Activated CD4-positive, alpha-beta T cell treated with anti-CD3 and anti-CD28 coated beads for 4 hours (primary cell): ENCODE measurements at regions not wholly inside any gene's neighbourhood (a gene's known extent, or its start where the extent isn't known, plus 50 kb on each side); places are given as distances from the start of the nearest gene placed in this dataset.

Experiments
- DNase-seq, 2 donors: peaks; one replicate each; pipeline ENCODE4 v3.0.0-alpha.2; 2020

DNA sequence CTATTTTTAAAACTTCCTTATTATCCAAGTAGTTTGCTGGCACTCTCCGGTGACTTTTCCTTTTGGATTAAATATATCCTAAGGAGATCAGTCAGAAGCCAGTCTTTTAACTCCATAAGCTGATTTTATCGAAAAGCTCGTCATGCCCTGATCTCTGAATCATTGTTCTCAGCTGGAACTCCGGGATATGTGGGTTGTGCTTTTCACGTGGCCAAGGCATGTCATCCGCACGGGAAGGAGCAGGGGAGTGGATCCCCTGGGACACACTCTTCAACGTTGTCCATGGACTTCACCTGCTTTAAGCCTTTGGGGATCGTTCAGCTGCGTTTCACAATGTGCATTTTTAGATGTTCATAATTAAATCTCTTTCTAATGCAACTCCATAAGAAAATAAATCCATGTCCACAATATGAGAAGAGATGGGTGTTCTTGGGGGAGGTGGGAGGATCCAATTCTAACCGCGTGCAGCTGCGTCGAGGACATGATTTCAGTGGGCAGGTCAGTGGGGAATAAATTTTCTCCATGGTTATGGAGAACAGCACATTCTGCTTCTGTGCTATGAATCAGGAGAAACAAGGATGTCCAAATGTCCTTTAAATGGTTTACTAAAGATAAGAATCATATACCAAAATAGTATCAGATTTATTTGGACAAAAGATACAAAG is 229.5 kb upstream of the ADARB2 start:
- DNase-seq = no peak

DNA sequence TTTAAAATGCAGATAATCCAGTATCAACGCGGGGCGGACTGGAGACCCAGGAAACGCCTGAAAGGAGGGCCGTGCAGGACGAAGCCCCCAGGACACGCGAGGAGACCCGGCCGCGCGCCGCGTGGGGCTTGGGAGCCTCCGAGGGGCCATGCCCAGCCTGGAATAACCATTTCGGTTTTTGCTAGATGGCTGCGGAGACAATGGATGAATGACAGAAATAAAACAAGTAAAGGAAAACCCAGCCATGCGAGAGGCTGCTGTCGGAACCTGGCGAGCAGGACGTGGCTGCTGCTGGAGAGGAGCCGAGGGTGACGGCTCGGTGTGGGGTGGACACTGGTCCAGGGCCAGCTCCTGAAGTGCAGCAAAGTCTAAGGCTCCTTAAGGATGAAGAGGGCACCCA is 227.2 kb upstream of the ADARB2 start:
- DNase-seq = no peak

DNA sequence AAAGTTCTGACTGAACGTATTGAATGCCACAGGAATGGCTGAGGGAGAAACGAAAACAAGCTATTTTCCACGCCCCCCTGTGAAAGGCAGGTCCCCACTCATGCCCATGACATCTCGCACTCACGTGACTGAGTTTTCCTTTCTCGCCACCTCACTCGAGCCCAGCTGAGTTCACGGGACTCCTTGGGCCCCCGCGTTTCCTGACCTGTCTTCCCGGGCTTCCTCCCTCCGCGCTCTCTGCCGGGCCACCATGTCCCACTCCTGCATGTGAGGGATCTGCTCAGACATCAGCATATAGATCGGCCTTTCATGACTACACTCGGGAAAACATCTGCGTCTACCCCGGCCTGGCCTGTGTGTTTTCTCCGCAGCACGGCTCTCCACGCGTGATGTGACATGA is 226.0 kb upstream of the ADARB2 start:
- DNase-seq = no peak

DNA sequence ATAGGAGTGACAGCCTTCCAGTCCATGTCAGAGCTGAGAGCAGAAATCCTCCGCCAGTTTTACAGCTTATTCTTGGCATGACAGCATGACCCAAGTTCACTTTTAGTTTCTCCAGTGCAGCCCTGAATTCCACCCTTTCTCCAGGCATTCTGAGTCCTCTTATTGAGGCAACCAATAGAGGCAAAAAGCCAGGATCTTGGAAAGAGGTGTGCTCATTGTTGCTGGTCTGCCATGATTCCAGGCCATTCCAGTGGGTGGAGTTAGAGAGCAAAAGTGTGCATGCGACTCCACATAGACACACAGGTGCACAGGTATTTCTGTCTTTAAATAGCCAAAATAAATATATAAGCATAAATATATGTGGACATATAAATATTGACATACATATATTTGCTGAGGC is 224.7 kb upstream of the ADARB2 start:
- no peak for DNase-seq

DNA sequence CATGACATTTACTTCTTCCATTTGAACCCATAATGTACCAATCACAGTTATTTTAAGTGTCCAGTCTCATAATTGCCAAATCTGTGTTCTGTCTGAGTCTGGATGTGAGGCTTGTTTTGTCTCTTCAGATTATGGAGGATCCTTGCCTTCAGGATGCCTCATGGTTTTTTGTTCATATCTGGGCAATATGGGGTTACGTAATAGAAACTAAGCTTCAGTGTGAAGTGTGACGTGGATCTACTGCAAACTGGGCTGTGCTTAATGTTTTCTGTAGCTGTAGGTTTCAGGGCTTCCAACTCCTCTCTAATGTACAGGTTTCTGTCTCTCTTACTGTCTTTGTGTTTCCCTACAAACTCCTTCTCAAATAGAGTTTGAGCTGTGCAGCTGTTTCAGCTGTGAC is 223.7 kb upstream of the ADARB2 start:
- DNase-seq = no peak

DNA sequence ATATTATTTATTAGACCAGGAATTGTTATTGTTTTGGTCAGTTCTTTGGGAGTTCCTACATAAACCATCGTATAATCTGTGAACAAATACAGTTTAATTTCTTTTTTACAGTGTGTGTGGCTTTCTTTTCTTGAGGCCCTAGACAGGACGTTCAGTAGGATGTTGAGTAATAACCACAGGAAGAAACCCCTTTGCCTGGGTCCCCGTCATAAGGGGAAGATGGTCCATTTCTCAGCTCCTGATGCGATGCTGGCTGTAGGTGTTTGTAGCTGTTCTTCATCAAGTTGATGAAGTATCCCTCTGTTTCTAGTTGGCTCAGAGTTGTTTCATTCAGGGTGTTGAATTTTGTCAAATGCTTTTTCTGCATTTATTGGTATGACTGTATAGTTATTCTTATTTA is 219.7 kb upstream of the ADARB2 start:
- no peak for DNase-seq

DNA sequence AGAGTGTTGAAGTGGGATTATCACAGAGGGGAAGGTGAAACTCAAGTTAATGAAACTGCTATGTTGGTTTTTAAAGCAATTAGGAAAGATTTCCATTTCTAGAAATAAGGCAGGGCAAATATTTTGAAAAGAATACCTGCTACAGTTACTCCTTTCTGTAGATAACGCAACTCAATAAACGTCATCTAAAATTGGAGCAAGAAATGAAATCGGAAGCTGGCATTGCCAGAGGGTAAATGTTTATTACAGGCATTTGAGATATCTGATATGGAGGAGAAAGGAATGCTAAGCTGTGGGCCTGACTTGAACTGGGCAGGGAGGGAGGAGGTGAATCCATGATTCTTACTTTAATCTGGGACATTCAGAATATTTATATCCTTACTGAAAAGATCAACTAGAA is 217.0 kb upstream of the ADARB2 start:
- no peak for DNase-seq

DNA sequence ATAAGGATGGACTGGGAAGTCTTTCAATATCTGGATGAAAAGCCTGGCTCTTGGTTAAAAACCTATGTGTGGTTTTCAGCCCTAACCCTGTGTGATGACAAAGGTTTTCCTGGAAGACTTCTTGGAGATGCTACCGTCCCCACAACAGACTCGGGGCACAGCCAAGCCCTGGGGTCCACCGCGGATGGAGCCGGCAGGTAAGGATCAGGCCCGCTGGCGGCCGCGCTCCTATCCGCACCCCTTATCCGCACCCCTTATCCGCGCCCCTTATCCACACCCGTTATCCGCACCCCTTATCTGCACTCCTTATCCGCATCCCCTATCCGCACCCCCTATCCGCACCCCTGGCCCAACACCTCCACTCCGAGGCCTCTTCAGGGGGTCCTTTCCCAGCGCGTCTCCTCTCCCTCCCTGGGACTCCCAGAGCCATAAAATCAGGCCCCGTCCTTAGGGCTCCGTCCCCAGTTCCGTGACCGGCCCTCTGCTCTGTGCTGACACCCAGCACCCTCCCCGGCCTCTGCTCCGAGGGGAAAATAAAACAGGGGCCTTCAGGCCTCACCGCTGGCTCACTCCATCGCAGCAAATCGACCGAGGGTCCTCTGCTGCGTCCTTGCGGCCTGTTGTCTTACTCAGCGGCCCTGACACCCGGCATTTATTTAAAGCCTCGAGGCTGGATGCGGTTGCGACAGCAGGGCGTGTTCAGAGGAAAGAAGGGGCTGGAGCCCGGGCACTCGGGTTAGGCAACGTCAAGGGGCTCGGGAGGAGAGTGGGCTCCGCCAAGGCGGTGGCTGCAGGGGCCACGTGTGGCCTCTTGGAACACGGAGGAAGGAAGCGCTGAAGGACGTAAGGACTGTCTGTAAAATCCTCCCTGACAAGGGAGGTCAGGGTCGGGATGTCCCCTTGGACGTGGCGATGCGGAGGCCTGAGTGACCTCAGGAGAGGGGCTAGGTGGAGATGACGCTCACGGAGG is 215.1 kb upstream of the ADARB2 start:
- DNase-seq = no peak

DNA sequence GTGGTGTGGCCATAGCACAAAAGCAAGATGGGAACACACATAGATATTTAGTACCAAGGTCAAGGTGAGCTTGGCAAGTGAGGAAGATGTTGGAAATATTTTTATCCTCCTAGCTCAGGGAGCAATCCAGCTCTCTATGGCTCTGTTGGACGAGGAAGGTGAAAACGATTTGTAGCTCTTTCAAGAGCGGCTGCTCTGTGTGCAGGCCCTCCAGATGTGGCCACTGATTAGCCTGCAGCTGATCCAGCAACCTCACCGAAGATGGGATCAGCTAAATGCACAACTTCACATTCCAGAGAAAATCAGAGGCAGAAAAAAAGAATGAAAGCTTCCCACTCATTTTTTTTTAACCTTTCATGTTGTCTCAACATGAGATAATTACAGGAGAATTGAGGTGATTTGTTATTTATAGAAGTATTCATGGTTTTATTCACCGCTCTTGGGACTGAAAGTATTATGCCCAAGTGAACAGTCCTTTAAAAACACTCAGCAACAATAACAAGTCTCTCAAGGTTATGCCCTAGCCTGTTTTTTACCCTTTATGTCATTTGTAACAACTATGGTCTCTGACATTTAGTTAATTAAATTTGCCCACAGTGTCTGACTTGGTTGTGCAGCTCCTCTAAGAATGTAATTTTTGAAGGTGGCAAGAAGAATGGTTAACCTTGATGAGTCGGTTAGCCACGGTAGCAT is 213.6 kb upstream of the ADARB2 start:
- DNase-seq = no peak

DNA sequence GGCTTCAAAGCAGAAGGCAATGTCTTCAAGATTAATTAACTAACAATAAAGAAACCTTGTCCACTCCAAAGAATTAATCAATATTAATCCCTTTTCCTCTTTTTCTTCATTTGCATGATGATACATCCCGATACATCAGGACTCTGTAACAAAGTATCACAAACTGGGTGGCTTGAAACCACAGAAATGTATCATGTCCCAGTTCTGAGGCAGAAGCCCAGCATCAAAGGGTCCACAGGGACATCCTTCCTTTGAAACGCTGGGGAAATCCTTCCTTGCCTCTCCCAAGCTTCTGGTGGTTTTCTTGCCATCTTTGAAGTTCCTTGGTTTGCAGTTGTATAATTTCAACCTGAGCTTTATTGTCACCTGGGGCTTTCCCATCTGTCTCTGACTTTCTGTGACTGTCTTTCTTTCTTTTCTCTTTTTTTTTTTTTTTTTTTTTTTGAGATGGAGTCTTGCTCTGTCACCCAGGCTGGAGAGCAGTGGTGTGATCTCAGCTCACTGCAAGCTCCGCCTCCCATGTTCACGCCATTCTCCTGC is 210.2 kb upstream of the ADARB2 start:
- no peak for DNase-seq

DNA sequence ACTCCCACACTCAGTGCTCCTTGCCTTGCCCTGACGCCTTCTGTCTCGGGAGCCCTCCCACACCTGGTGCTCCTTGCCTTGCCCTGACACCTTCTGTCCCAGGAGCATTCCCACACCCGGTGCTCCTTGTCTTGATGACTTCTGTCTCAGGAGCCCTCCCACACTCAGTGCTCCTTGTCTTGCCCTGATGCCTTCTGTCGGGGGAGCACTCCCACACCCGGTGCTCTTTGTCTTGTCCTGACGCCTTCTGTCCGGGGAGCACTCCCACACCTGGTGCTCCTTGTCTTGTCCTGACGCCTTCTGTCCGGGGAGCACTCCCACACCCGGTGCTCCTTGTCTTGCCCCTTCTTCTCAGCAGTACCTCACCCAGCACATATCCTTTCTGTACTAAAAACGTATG is 207.2 kb upstream of the ADARB2 start:
- no peak for DNase-seq

DNA sequence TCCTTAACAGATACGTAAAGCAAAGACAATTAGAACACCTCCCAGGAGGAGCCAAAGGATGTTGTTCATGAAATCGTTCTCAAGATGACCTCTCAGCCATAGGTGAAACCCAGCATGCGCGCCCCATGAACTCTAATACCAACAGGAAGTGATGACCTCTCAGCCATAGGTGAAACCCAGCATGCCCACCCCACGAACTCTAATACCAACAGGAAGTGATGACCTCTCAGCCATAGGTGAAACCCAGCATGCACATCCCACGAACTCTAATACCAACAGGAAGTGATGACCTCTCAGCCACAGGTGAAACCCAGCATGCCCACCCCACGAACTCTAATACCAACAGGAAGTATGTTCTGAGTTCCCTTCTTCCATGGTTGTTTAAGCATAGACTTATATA is 205.2 kb upstream of the ADARB2 start:
- no peak for DNase-seq

DNA sequence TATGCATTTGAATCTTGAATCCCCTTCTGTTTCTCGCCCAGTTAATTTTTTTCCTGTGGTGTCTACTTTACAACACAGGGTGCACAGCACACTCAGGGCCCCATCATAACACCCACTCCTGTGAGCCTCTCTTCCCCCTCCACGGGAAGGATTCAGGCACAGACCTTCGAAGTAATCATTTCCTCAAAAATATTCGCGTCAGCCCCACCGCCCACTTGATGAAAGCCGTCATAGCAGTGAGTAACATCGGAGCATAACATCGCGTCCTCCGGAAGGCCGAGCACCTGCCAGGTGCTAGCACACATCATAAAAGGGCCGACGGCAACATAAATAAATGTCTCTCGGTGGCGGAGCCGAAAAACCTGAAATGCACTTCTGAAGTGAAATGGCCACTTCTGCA is 201.7 kb upstream of the ADARB2 start:
- peak; percentile 66 to 87 for DNase-seq

DNA sequence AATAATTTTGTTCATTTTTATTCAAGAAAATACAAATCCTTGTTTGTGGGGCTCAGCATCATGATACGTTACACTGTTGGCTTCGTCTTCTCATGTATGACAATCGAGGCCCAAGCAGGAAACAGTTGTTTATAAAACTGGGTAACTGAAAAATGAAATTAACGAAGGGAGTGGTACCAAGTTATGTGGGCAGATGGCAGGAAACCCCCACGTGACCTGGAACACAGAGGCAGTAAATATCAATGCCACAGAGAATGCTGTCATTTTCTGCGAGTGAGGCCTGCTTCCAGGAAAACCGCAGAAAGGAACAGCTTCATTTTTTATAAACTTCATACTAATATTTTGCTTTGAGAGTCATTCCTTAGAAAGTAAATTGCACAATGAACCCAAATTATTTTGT is 201.0 kb upstream of the ADARB2 start:
- peak; percentile 38 to 83 for DNase-seq

DNA sequence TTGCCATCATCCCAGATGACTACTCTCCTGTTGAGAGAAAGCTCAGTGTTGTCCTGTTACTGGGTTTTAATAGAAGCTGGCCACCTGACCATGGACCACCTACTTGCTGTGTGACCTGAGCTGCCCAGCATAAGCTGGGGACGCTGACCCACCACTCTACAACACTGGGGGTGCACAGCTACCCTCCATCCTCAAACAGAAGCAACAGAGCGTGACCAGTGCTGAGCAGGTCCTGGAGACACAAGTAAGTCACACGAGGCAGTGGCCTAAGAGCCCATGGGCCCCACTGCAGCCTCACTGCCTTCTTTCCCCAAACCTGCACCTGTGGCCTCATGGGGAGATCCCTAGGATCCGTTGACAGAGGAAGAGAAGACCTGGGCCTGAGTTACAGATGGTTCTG is 198.6 kb upstream of the ADARB2 start:
- DNase-seq = no peak

DNA sequence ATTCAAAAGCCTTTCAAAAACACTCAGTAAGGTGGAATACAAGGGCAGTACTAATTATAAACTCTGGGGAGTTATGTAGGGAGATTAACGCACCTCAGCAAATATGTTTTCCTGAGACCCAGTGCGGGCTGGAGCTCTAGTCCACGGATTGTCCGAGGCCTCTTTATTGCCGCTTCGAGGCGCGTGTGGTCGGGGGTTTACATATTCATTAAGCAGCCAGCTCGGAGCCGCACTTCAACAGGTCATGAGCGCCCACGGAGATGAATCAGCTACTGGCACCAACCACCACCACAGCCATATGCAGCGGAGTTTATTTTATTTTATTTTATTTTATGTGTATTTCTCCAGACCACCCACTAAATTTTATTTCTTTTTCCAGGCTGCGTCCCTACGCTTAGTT is 195.9 kb upstream of the ADARB2 start:
- no peak for DNase-seq

DNA sequence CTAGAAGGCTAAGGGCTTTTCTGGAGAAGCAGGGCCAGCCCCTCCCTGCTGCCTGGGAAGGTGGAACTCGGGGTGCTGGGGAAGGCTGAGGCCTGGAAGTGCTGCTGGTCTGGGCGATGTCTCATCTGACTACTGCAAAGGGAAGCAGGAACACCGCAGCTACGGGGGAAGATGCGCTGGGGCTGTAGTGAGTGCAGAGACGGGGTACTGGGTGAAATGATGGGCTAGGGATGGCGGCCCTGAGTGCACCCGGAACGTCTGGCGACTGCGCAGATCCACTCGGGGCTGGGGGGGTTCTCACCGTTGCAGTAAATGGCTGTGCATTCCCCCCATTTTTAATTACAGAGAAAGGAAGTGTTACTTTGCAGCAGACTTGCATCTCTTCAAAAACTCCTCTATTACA is 195.4 kb upstream of the ADARB2 start:
- DNase-seq = no peak

DNA sequence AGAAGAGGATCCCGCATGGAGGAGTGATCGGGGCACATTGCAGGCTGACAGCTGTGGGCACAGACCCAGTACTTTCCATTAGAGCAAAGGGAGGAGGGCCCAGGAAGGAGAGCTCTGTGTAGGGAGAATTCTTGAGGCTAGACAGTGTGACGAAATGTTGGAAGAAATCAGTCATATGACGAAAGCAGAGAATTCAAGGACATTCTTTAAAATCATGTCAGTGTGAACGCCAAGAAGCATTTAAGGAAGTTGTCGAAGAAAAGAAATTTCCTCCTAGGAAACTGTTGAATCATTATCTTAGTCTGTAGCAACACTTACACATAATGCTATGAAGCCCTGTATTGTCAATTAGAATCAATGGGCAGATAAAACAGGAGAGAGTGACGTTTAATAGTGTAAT is 191.3 kb upstream of the ADARB2 start:
- no peak for DNase-seq

DNA sequence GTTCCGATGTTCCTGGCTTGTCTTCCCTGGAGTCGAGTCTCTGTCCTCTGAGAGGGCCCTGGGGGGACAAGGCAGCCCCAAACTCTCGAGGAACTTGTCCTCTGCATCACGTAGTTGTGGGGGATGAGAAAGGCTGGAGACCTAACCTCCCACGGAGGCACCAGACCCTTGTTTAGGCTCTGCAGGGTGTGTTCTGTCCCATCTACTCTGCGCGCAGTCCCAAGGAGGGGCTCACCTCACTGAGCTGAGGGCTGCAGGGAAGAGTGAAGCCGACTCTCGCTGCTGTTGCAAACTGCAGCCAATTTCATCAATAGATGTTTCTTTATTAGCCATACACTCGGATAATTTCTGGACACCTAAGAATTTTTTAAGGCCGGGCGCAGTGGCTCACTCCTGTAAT is 186.7 kb upstream of the ADARB2 start:
- DNase-seq = no peak

DNA sequence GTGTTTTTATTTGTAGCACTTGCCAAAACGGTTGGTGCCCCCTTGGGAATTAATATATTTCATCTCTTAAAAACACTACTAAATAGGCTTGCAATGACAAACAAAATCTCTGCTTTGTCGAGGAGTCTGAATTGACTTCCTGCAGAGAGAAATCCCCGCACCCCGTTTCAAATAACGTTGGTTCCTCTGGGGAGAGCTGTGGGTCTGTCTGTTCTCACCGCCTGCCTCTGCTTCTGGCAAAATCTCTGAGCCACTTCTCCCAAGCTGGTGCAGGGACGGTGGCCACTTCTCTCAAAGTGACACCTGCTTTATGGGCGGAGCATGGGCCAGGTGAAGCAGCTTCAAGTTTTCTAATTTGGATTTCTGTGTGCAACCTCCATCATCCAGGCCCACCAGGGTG is 186.3 kb upstream of the ADARB2 start:
- no peak for DNase-seq

DNA sequence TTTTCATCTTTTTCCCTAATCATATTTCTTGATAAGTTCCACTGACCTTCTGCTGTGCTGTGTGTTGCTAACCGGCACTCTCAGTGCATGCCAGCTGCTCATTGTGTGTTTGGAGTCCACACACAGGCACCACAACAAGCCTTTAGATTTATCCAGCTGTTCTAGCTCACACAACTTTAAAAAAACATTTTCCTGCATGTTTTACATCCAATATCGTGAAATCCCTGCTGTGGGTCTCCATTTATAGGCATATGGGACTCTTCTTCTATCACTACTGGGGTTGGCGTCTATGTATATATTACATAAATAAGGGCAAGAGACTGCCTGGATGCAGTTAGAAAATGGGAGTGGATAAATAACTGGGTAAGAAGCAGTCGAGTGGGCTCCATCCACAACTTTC is 183.6 kb upstream of the ADARB2 start:
- no peak for DNase-seq

DNA sequence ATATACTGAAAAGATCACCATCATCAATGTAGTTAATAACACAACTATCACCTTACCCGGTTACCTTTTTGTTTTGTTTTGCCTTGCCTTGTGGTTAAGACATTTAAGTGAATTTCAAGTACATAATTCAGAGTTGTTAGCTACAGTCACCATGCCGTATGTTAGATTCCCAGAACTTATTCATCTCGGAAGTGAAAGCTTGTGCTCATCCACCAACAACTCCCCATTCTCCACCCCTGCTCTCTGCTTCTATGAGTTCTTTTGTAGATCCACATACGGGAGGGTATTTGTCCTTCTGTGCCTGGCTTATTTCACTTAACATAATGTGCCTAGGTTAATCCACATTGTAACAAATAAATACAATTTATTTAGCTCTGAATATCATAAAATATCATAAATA is 182.8 kb upstream of the ADARB2 start:
- no peak for DNase-seq

DNA sequence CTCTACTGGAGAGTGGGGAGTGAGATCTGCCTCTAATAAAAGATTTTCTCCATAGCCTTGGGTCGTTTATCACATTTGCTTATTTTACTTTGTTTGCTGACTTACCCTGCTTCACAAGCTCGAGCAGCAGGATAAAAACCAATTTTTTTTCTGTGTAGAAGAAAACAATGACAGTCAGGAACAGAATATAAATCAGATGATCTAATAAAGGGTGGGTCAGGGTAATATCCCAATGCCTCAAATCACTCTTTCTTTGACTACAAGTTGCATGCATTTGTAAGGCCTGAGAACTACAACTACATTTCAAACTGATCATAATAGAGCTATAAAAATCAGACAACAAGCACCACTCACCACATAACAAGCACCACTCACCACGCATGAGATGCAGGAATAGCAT is 174.4 kb upstream of the ADARB2 start:
- no peak for DNase-seq

DNA sequence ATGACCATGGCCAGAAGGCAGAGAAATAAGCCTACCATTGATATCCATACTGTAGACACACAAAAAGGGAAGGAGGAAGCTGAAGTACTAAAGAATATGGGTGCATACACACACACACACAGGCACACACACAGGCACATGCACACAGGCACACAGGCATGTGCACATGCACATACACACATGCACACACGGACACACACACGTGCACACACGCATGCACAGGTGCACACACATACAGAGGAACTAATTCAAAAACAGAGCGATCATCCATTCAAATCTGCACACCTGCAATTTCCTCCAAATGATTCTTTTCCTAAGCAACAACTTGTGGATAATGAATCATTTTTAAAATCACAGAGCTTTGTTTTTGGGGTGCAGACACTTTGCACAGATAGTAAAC is 166.7 kb upstream of the ADARB2 start:
- DNase-seq = no peak
